ENCODE measurements at regions not wholly inside any gene's neighbourhood (a gene's known extent, or its start where the extent isn't known, plus 50 kb on each side); places are given as distances from the start of the nearest gene placed in this dataset.
"Not testable (repeated sequence)": the region's sequence is repeated elsewhere in the genome, so short reads cannot be mapped to it uniquely, and the experiment has no call there.

GRCh38 chr5:56755036-56755555, 60.3 kb upstream of the MAP3K1 start:
- Histone ChIP-seq H3K27ac (replicated peaks) (no peak overlapping the region), H3K4me3 (replicated peaks; ENCODE audit: insufficient read depth, low read length) (no peak overlapping the region)
- TF ChIP-seq REST (IDR thresholded peaks at IDR 0.05; ENCODE audit: insufficient replicate concordance, low read depth) (no peak), GABPA (IDR thresholded peaks at IDR 0.05; ENCODE audit: low read depth) (no peak), SPI1 (IDR thresholded peaks at IDR 0.05; ENCODE audit: borderline replicate concordance, low read depth) (no peak), POLR2AphosphoS5 (IDR thresholded peaks at IDR 0.05; ENCODE audit: low read depth) (no peak), CTCF (IDR thresholded peaks at IDR 0.05; ENCODE audit: insufficient read depth, low read length) (no peak)

GRCh38 chr5:56753588-56753987, 61.8 kb upstream of the MAP3K1 start:
- not testable (repeated sequence) for H3K27me3 ChIP-seq (ENCODE audit: insufficient read depth, poor library complexity, severe bottlenecking); H3K27ac ChIP-seq (replicated peaks); DNase-seq (ENCODE audit: low read depth in 1 of 2, low spot score in 1 of 2); H3K4me3 ChIP-seq (replicated peaks; ENCODE audit: insufficient read depth, low read length)

More at GRCh38 chr5:56755036-56755555, 60.3 kb upstream of the MAP3K1 start:
- H3K27me3 ChIP-seq (ENCODE audit: insufficient read depth, poor library complexity, severe bottlenecking) = no peaks in the 10 kb centered on the region
- DNase-seq (ENCODE audit: low read depth in 1 of 2, low spot score in 1 of 2) = no peak

- Histone ChIP-seq H3K27ac (replicated peaks) (no peak overlapping the region), H3K27me3 (ENCODE audit: insufficient read depth, poor library complexity, severe bottlenecking) (no peaks in the 10 kb centered on the region), H3K4me3 (replicated peaks; ENCODE audit: insufficient read depth, low read length) (no peak overlapping the region)
- TF ChIP-seq GABPA (IDR thresholded peaks at IDR 0.05; ENCODE audit: low read depth) = no peak
- no peak for TF ChIP-seq SPI1 (IDR thresholded peaks at IDR 0.05; ENCODE audit: borderline replicate concordance, low read depth)
- TF ChIP-seq POLR2AphosphoS5 (IDR thresholded peaks at IDR 0.05; ENCODE audit: low read depth) = no peak
- no peak for TF ChIP-seq CTCF (IDR thresholded peaks at IDR 0.05; ENCODE audit: insufficient read depth, low read length)
- TF ChIP-seq REST (IDR thresholded peaks at IDR 0.05; ENCODE audit: insufficient replicate concordance, low read depth) = no peak
- DNase-seq (ENCODE audit: low read depth in 1 of 2, low spot score in 1 of 2) = no peak
Measured at GRCh38 chr5:56751572-56752313, 63.6 kb upstream of the MAP3K1 start.

GRCh38 chr5:56749842-56750241, 65.5 kb upstream of the MAP3K1 start:
- DNase-seq (ENCODE audit: low read depth in 1 of 2, low spot score in 1 of 2) = no peak
- Histone ChIP-seq H3K4me3 (replicated peaks; ENCODE audit: insufficient read depth, low read length) (no peak overlapping the region), H3K27me3 (ENCODE audit: insufficient read depth, poor library complexity, severe bottlenecking) (no peaks in the 10 kb centered on the region), H3K27ac (replicated peaks) (no peak overlapping the region)
- no peak for TF ChIP-seq GABPA (IDR thresholded peaks at IDR 0.05; ENCODE audit: low read depth)
- no peak for TF ChIP-seq SPI1 (IDR thresholded peaks at IDR 0.05; ENCODE audit: borderline replicate concordance, low read depth)
- no peak for TF ChIP-seq REST (IDR thresholded peaks at IDR 0.05; ENCODE audit: insufficient replicate concordance, low read depth)
- TF ChIP-seq CTCF (IDR thresholded peaks at IDR 0.05; ENCODE audit: insufficient read depth, low read length) = no peak
- TF ChIP-seq POLR2AphosphoS5 (IDR thresholded peaks at IDR 0.05; ENCODE audit: low read depth) = no peak

Measured in HL-60 (cell line).